GM20000 (cell line): ENCODE measurements at regions not wholly inside any gene's neighbourhood (a gene's known extent, or its start where the extent isn't known, plus 50 kb on each side); places are given as distances from the start of the nearest gene placed in this dataset.

Experiments
- DNase-seq: peaks from one replicate; pipeline ENCODE4 v3.0.0; 2012; ENCODE audit warnings: low spot score
- TF ChIP-seq, protein P1 (sequence below): IDR thresholded peaks from 2 replicates; pipeline ENCODE4 v1.5.1; 2012; ENCODE audit warnings: mild to moderate bottlenecking, control low read depth; ENCODE audit errors: extremely low read depth, missing control alignments

DNA sequence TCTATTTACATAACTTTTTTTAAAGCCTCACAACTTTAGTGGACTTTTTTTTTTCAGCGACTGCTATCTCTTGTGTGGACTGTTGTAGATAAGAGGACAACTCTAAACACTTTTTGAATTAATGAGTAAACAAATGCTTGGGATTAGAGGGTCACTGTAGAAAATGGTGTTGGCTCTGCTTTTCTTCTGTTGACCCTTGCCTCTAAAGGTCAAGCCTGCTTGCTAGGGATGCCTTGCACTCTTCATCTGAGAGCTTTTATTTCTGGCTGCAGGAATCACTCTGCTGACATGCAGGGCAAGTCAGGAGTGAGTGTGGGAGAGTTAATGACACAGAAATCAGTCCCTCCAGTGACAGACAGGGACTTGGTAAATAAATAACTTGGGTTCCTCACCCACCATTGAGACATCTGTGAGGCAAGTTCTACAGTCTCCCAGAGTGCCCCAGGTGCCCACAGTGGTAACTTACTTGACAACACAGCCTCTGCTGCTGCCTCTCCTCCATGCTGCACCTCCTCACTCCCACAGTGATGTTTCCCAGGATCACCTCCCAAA lies 390.1 kb downstream of the IL20RB start:
- DNase-seq: no peak
- TF ChIP-seq, protein P1, sequence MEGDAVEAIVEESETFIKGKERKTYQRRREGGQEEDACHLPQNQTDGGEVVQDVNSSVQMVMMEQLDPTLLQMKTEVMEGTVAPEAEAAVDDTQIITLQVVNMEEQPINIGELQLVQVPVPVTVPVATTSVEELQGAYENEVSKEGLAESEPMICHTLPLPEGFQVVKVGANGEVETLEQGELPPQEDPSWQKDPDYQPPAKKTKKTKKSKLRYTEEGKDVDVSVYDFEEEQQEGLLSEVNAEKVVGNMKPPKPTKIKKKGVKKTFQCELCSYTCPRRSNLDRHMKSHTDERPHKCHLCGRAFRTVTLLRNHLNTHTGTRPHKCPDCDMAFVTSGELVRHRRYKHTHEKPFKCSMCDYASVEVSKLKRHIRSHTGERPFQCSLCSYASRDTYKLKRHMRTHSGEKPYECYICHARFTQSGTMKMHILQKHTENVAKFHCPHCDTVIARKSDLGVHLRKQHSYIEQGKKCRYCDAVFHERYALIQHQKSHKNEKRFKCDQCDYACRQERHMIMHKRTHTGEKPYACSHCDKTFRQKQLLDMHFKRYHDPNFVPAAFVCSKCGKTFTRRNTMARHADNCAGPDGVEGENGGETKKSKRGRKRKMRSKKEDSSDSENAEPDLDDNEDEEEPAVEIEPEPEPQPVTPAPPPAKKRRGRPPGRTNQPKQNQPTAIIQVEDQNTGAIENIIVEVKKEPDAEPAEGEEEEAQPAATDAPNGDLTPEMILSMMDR: no peak

DNA sequence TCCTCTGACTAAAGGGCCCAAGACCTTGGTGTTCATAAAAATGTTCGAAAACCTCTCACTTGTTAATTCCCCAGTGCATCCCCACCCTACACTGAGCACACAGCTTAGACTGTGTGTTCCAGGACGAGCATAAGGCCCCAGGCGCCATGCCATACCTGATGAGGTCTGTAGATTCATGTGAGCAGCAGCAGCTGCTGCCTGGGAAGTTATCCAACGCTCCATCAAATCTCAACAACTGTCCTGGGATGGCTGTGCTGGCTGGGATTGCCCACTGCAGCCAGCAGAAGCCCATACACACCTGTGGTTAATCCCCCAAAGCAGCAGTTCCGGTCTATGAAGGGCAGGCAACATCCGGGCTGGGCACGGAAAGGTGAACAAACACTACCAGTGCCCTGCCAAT lies 391.2 kb downstream of the IL20RB start:
- TF ChIP-seq, protein P1: no peak
- no peak for DNase-seq

DNA sequence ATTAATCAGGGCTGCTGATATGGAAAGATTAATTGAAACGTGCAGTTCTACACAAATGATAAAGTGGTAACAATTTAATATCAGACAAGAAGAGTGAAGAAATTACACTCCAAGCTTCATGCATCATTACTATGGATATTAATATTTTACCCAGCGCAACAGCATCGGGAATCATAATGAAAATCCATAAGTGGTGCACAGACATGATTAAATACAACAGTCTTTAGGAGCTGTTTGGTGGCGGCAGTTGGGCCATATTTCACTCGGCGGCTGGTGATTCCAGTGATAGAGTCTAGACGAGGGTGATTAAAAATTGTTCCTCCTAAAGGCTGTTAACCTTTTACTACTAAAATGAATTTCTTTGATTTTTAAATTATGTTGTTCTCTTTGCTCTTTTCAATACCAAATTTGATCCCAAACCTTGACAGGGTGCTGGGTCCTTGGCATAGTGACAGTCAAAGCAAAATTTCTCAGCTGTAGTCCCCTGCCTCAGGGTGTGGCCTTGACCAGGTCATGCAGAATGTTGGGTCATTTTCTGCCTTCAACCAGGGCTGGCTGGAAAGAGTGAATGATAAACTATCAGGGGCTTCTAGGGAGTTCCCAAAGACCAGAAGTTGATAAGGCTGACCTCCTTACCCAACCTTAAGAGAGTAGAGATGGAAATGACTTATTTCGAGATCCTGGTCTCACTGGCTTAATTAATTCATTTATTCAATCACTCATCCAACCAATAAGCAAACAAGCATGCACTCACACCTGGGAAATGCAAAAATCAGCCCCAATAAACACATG lies 392.0 kb downstream of the IL20RB start:
- TF ChIP-seq, protein P1: no peak
- DNase-seq: no peak

DNA sequence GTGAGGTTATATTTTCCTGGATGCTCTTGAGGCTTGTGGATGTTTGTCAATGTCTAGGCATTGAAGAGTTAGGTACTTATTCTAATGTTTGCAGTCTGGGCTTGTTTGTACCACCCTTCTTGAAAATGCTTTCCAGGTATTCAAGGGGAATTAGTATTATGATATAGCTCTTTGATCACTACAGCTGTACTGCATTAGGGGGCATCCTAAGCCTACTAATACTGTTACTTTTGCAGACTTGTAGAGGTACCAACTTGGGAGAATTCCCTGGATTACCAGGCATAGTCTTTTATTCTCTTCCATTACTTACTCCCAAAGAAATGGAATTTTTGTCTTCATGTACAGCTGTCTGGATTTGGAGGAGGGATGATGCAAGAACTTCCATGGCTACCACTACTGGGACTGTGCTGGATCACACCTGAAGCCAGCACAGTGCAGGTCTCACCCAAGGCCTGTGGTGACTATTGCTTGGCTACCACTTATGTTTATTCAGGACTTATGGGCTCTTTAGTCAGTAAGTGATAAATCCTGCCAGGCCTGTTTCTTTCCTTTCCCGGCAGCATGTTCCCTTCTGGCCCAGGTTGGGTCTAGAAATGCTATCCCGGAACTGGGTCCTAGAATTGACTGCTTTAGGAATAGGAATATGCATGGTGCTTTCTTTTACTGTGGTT lies 402.9 kb downstream of the IL20RB start:
- TF ChIP-seq, protein P1: no peak
- DNase-seq: no peak

DNA sequence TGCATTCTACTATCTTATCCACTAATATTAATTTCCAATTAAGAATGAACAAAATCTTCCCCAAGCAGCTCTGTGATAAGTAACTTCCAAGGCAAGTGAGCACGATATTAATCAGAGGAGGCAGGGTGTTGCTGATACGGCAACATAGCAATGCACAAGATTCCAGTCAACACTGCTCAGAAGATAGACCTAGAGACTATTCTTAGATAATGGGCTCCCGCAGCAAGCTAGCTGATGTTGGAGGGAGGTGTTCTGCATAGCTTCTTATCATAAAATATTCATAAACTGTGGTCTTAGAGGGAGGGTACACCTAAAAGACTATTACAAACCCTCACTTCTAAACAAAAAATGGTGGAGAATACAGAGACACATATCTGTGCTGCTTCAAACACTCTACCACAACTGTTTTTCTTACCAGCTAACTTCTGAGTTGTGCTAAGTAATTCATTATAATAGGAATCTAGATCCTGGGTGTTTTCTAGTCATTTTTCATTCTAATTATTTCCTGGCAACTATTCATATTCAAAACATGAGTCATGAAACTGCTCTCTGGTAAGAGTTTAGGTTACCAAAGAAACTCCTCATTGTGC lies 382.0 kb upstream of the SOX14 start:
- TF ChIP-seq, protein P1: no peak
- no peak for DNase-seq

DNA sequence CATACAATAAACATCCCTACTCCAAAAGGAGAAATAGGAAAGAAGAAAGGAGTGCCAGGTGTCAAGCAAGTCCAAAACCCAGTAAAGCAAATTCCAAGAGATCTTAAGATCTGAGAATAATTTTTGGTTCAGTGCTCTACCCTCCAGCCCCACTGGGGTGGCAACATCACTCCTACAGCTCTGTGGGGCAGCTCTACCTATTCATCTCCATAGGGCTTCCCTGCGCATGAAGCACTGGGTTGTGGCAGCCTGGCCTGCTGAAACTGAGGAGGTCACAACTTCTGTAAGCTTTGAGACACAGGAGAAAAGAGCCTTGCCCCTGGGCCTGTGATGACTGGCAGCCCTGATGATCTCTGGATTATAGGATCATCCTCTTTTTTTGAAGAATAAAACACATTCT lies 378.2 kb upstream of the SOX14 start:
- TF ChIP-seq, protein P1: no peak
- no peak for DNase-seq

DNA sequence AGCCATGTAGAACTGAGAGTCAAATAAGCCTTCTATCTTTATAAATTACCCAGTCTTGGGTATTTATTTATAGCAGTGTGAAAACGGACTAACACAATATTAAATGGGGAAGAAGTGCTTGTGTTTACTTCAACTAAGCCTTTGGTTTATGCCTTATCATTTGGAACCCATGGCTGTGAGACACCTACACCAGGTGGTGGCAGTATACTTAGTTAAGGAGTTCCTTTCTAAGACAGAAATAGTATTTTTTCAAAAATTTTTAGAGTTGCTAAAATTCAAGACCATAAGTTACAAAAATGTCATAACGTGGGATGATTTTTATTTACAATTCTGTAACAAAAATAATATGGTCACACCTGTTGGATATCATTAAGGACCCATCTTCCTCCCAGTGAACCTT lies 354.5 kb upstream of the SOX14 start:
- DNase-seq: no peak
- TF ChIP-seq, protein P1: no peak
